GM18519 (cell line): ENCODE measurements at regions not wholly inside any gene's neighbourhood (a gene's known extent, or its start where the extent isn't known, plus 50 kb on each side); places are given as distances from the start of the nearest gene placed in this dataset.

Experiments
- ATAC-seq: cut with Tn5 transposase; IDR thresholded peaks from one replicate; pipeline ENCODE4 v1.9.1; 2021; ENCODE audit warnings: mild to moderate bottlenecking, moderate library complexity; ENCODE audit not compliant: unreplicated experiment, low FRiP score

GRCh38 chr14:86714575-86714974, 1184.6 kb downstream of the FLRT2 start:
- no peak for ATAC-seq

- ATAC-seq, result no peak
Observed at GRCh38 chr14:86714153-86714552, 1184.2 kb downstream of the FLRT2 start.

- no peak for ATAC-seq
Observed at GRCh38 chr14:86712727-86713126, 1182.8 kb downstream of the FLRT2 start.

GRCh38 chr14:86712176-86712575, 1182.2 kb downstream of the FLRT2 start:
- ATAC-seq, result no peak

- ATAC-seq, result no peak
Observed at GRCh38 chr14:86708846-86709339, 1178.9 kb downstream of the FLRT2 start.

- ATAC-seq, result no peak
Observed at GRCh38 chr14:86707071-86707470, 1177.1 kb downstream of the FLRT2 start.

- ATAC-seq, result no peak
Observed at GRCh38 chr14:86683561-86683960, 1153.6 kb downstream of the FLRT2 start.

GRCh38 chr14:86675059-86675458, 1145.1 kb downstream of the FLRT2 start:
- no peak for ATAC-seq

GRCh38 chr14:86673523-86673969, 1143.6 kb downstream of the FLRT2 start:
- no peak for ATAC-seq

- no peak for ATAC-seq
Observed at GRCh38 chr14:86672080-86672479, 1142.1 kb downstream of the FLRT2 start.

GRCh38 chr14:86665975-86666374, 1136.0 kb downstream of the FLRT2 start:
- no peak for ATAC-seq

GRCh38 chr14:86662334-86662733, 1132.4 kb downstream of the FLRT2 start:
- ATAC-seq, result no peak

- no peak for ATAC-seq
Observed at GRCh38 chr14:86654558-86655184, 1124.7 kb downstream of the FLRT2 start.

GRCh38 chr14:86652526-86652925, 1122.6 kb downstream of the FLRT2 start:
- ATAC-seq, result no peak

- ATAC-seq, result no peak
Observed at GRCh38 chr14:86646696-86647690, 1117.0 kb downstream of the FLRT2 start.

- ATAC-seq, result no peak
Observed at GRCh38 chr14:86646125-86646524, 1116.2 kb downstream of the FLRT2 start.

GRCh38 chr14:86641310-86641709, 1111.4 kb downstream of the FLRT2 start:
- ATAC-seq, result no peak

GRCh38 chr14:86640288-86640687, 1110.3 kb downstream of the FLRT2 start:
- no peak for ATAC-seq

- ATAC-seq, result no peak
Observed at GRCh38 chr14:86639666-86640065, 1109.7 kb downstream of the FLRT2 start.

GRCh38 chr14:86639146-86639545, 1109.2 kb downstream of the FLRT2 start:
- ATAC-seq, result no peak

- no peak for ATAC-seq
Observed at GRCh38 chr14:86627080-86627479, 1097.1 kb downstream of the FLRT2 start.
